ENCODE measurements at regions not wholly inside any gene's neighbourhood (a gene's known extent, or its start where the extent isn't known, plus 50 kb on each side); places are given as distances from the start of the nearest gene placed in this dataset.

DNA sequence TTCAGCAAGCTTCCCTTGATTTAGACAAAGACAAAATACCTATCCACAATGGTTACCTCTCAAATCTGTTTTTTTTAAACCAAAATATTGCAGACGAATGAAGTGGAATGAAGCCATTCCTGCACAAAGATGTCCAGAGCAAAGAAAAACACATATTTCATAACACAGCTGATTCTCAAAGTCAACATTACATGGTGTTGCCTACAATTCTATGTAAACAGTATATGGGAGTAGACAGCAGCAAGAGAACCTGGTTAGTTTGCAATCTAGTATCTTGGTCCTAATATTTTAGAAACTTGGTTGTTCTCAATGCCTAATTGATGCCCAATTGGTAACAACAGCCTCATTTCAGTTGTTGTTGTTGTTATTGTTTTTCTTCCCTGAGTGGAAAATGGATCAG is 1240.9 kb upstream of the CHAC2 start:
- Histone ChIP-seq H3K27me3 (no peaks in the 10 kb centered on the region), H3K36me3 (no peaks in the 10 kb centered on the region), H3K9me3 (no peaks in the 10 kb centered on the region), H3K4me1 (ENCODE audit: insufficient read depth) (no peaks in the 10 kb centered on the region), H3K4me3 (no peak overlapping the region), H3K27ac (no peak overlapping the region)
- TF ChIP-seq EP300 (IDR thresholded peaks at IDR 0.05) (no peak), POLR2A (IDR thresholded peaks at IDR 0.05) (no peak)
- TF ChIP-seq, protein P1, sequence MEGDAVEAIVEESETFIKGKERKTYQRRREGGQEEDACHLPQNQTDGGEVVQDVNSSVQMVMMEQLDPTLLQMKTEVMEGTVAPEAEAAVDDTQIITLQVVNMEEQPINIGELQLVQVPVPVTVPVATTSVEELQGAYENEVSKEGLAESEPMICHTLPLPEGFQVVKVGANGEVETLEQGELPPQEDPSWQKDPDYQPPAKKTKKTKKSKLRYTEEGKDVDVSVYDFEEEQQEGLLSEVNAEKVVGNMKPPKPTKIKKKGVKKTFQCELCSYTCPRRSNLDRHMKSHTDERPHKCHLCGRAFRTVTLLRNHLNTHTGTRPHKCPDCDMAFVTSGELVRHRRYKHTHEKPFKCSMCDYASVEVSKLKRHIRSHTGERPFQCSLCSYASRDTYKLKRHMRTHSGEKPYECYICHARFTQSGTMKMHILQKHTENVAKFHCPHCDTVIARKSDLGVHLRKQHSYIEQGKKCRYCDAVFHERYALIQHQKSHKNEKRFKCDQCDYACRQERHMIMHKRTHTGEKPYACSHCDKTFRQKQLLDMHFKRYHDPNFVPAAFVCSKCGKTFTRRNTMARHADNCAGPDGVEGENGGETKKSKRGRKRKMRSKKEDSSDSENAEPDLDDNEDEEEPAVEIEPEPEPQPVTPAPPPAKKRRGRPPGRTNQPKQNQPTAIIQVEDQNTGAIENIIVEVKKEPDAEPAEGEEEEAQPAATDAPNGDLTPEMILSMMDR (IDR thresholded peaks at IDR 0.05), result no peak
- DNase-seq, result no peak
- 24 to 28% methylated on average over 1 of the region's 1 CpG; no CpG with 5 or more reads in 1 of the 3 donors for WGBS, 3 donors
- intact Hi-C loops (cut with DNase I), result no loop called here

DNA sequence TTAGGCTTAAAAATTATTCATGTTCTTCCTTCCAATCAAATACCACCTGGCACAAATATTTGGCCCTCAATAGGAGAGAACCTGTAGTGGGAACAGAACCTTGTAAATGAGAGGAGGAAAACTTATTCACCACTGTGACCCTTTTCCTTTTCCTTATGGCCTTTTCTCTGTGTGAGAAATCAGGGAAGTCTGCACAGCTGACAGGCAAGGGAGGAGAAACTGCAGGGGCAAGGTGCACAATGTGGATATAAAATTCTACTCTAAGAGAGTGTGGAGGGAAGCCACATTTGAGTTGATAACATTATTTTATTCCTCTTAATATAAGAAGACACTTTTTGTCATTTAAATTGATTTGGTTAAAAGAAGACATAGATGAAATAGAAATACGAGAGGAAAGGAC is 1247.0 kb upstream of the CHAC2 start:
- no peak for TF ChIP-seq EP300 (IDR thresholded peaks at IDR 0.05)
- intact Hi-C loops (cut with DNase I), result no loop called here
- Histone ChIP-seq H3K36me3 (no peaks in the 10 kb centered on the region), H3K9me3 (no peaks in the 10 kb centered on the region), H3K4me1 (ENCODE audit: insufficient read depth) (no peaks in the 10 kb centered on the region), H3K27me3 (no peaks in the 10 kb centered on the region), H3K4me3 (no peak overlapping the region), H3K27ac (no peak overlapping the region)
- no peak for DNase-seq
- WGBS, 3 donors, result 84 to 92% (median 85%) methylated on average over 1 of the region's 1 CpG

DNA sequence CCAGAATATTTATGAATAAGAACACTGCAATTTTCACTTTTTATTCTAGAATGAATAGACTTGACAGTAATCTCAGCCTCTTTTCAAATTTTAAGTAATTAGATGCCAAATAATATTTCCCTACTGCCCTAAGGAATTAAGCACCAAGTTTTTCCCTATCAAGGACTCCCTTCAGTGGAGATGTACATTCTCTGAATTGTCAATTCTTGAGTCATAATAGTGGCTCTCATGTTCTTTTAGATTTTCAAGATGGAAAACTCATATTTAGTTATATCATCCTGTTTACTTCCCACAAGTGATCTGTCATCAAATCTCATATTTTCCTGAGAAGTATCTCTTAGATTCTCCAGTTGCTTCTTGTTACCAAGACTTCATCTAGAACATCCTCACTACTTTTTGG is 1248.9 kb upstream of the CHAC2 start:
- H3K27me3 ChIP-seq, result no peaks in the 10 kb centered on the region
- intact Hi-C loops (cut with DNase I), result no loop called here
- H3K9me3 ChIP-seq, result no peaks in the 10 kb centered on the region
- no peak overlapping the region for H3K27ac ChIP-seq
- no peaks in the 10 kb centered on the region for H3K4me1 ChIP-seq (ENCODE audit: insufficient read depth)
- TF ChIP-seq, protein P1 (IDR thresholded peaks at IDR 0.05), result no peak
- TF ChIP-seq POLR2A (IDR thresholded peaks at IDR 0.05), result no peak
- no peak for DNase-seq
- no peak overlapping the region for H3K4me3 ChIP-seq
- H3K36me3 ChIP-seq, result no peaks in the 10 kb centered on the region

DNA sequence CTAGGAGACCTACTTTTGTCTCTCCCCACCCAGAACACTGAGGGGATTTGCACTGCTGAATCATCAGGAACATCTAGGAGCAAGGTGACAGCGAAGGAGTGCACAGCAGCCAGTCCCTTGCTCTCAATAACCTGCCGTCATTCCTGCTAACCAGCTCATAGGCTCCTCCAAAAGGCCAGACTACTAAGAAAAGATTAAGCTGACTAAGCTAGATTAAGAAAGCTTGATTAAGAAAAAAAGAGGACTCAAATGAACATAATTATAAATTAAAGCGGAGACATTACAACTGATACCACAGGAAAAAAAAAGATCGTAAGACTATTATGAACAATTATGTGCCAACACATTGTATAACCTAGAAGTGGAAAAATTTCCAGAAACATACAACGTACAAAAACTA is 1254.8 kb upstream of the CHAC2 start:
- H3K27me3 ChIP-seq, result no peaks in the 10 kb centered on the region
- H3K27ac ChIP-seq, result no peak overlapping the region
- intact Hi-C loops (cut with DNase I), result no loop called here
- DNase-seq, result no peak
- H3K9me3 ChIP-seq, result no peaks in the 10 kb centered on the region
- no peaks in the 10 kb centered on the region for H3K36me3 ChIP-seq
- 89 to 91% (median 90%) methylated on average over 5 of the region's 5 CpGs for WGBS, 3 donors
- H3K4me1 ChIP-seq (ENCODE audit: insufficient read depth), result no peaks in the 10 kb centered on the region
- no peak for TF ChIP-seq EP300 (IDR thresholded peaks at IDR 0.05)
- TF ChIP-seq, protein P1 (IDR thresholded peaks at IDR 0.05), result no peak
- no peak for TF ChIP-seq POLR2A (IDR thresholded peaks at IDR 0.05)
- no peak overlapping the region for H3K4me3 ChIP-seq

DNA sequence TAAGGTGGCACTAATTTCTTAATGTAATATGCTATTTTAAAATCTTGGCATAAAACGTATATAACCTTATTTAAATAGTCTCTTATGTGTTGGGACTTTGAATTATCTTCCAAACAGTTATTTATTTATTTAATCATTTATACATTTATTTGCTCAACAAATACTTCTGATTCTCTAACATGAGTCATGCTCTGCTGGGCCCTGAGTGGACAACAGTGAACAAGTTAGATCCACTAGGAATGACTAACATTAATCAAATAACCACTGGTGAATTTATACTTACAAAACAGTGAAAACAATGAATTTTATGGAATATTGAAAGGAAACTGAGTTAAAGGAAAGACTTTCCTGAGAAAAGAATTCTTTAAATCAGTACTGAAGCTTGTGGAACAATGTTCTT is 1257.2 kb upstream of the CHAC2 start:
- DNase-seq, result no peak
- TF ChIP-seq POLR2A (IDR thresholded peaks at IDR 0.05) (no peak), EP300 (IDR thresholded peaks at IDR 0.05) (no peak)
- TF ChIP-seq, protein P1 (IDR thresholded peaks at IDR 0.05), result no peak

More for the DNA sequence above, 1257.2 kb upstream of the CHAC2 start:
- Histone ChIP-seq H3K9me3 (no peaks in the 10 kb centered on the region), H3K27me3 (no peaks in the 10 kb centered on the region), H3K27ac (no peak overlapping the region), H3K36me3 (no peaks in the 10 kb centered on the region), H3K4me1 (ENCODE audit: insufficient read depth) (no peaks in the 10 kb centered on the region), H3K4me3 (no peak overlapping the region)
- whole genome bisulfite sequencing, 3 donors, result 89 to 93% (median 91%) methylated on average over 1 of the region's 1 CpG
- intact Hi-C loops (cut with DNase I), result no loop called here
